ENCODE measurements at regions not wholly inside any gene's neighbourhood (a gene's known extent, or its start where the extent isn't known, plus 50 kb on each side); places are given as distances from the start of the nearest gene placed in this dataset.

DNA sequence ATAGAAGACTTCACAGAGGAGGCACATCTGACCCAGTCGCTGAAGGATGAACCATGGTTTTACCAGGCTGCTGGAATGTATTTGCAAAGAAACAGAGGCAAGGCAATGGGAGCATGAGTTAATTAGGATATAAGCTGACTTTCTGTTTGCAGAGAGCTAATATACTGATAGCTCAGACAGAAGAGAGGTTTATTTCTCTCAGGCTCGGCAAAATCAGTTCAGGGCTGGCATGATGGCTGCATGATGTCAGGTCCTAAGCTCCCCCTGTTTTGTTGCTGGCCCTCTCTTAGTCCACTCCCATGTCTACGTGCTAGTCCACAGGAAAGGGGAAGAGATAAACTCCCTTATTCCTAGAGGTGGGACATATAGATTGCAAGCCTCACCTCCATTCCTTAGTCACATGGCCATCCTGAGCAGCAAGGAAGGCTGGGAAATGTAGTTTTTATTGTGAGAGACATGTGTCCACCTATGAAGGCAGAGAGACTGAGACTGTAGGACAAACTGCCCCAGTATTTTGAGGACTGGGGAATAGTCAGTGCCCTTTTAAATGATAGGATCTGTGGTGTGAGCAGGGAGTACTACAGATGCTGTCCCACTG is 224.5 kb downstream of the VRK1 start:
- ChIA-PET CTCF (no interaction called here), POLR2A (no interaction called here)
- no peak for DNase-seq (ENCODE audit: low read depth, low spot score)
- H3K4me3 ChIP-seq (ENCODE audit: low read depth, low read length) = no peak overlapping the region
- TF ChIP-seq, protein P1, sequence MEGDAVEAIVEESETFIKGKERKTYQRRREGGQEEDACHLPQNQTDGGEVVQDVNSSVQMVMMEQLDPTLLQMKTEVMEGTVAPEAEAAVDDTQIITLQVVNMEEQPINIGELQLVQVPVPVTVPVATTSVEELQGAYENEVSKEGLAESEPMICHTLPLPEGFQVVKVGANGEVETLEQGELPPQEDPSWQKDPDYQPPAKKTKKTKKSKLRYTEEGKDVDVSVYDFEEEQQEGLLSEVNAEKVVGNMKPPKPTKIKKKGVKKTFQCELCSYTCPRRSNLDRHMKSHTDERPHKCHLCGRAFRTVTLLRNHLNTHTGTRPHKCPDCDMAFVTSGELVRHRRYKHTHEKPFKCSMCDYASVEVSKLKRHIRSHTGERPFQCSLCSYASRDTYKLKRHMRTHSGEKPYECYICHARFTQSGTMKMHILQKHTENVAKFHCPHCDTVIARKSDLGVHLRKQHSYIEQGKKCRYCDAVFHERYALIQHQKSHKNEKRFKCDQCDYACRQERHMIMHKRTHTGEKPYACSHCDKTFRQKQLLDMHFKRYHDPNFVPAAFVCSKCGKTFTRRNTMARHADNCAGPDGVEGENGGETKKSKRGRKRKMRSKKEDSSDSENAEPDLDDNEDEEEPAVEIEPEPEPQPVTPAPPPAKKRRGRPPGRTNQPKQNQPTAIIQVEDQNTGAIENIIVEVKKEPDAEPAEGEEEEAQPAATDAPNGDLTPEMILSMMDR (IDR thresholded peaks at IDR 0.05; ENCODE audit: insufficient read depth, low read length, missing control alignments) = no peak

DNA sequence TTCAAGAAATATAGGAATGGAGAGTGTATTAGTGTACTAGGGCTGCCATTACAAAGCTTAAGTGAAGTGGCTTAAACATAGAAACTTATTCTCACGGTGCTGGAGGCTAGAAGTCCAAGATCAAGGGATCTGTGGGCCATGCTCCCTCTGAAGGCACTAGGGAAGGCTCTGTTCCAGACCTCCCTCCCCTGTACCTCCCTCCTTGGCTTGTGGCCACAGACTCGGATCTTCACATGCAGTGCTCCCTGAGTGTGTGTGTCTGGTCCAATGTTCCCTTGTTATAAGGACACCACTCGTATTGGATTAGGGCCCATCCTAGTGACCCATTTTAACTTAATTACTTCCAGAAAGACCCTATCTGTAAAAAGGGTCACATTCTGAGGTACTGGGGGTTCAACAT is 225.6 kb downstream of the VRK1 start:
- no peak for DNase-seq (ENCODE audit: low read depth, low spot score)
- TF ChIP-seq, protein P1 (IDR thresholded peaks at IDR 0.05; ENCODE audit: insufficient read depth, low read length, missing control alignments) = no peak
- H3K4me3 ChIP-seq (ENCODE audit: low read depth, low read length) = no peak overlapping the region
- CTCF ChIA-PET = no interaction called here
- POLR2A ChIA-PET = no interaction called here

DNA sequence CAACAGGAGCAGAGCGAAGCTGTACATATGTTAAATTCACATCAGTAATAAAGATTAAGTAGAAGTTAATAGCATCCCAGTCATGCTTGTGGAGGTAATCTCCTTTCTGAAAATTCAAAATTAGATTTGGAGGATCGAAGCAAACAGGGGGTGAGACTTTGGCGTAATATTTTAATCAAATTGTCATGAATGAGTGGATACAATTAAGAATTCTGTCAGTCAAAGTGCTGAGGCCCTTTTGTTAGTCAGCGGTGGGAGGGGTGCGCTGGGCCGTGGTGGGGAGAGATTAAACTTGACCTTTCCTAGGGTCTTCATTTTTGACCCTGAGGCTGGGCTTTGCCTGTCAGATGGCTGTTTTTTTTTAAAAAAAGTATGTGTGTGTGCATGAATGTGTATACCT is 226.7 kb downstream of the VRK1 start:
- POLR2A ChIA-PET = no interaction called here
- TF ChIP-seq, protein P1 (IDR thresholded peaks at IDR 0.05; ENCODE audit: insufficient read depth, low read length, missing control alignments) = no peak

DNA sequence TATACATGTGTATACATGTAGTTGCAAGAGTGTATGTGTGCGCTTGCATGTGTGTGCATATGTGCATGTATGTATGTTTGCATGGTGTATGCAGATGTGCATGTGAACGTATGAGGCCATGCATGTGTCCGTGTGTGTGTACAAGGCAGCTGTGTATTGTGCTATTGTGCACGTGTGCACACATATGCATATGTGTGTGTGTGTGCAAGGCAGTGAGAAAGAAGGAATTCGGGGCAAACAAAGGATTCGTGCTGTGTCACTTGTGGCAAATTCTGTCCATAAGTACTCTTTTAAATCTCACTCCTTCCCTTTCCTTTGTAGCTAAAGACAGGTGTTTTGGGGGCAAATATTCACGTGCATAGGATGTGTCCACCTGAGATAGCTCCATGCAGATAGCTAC is 227.1 kb downstream of the VRK1 start:
- ChIA-PET POLR2A (no interaction called here), CTCF (no interaction called here)
- no peak overlapping the region for H3K4me3 ChIP-seq (ENCODE audit: low read depth, low read length)
- no peak for DNase-seq (ENCODE audit: low read depth, low spot score)
- TF ChIP-seq, protein P1 (IDR thresholded peaks at IDR 0.05; ENCODE audit: insufficient read depth, low read length, missing control alignments) = no peak

More for the DNA sequence above, 226.7 kb downstream of the VRK1 start:
- CTCF ChIA-PET = no interaction called here
- no peak overlapping the region for H3K4me3 ChIP-seq (ENCODE audit: low read depth, low read length)
- no peak for DNase-seq (ENCODE audit: low read depth, low spot score)

DNA sequence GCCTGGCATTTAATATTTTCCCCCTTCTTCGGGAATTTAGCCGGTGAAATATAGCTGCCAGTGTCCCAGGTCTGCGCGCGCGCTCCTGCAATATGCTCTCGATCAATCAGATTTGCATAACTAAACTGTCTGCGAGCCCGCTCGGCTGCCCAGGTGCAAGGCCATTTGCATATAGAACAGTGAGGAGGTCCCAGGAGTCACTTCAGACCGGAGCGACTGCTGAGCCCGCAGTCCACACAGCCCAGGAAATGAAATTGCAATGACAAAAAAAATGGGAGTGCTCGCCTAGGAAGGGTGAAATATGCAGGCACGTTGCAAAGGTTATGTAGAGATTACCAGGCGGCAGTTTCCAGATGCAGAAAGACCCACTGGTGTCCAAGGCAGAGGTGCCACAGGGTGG is 228.5 kb downstream of the VRK1 start:
- ChIA-PET CTCF (no interaction called here), POLR2A (no interaction called here)
- TF ChIP-seq, protein P1 (IDR thresholded peaks at IDR 0.05; ENCODE audit: insufficient read depth, low read length, missing control alignments) = no peak
- DNase-seq (ENCODE audit: low read depth, low spot score) = no peak
- H3K4me3 ChIP-seq (ENCODE audit: low read depth, low read length) = no peak overlapping the region

DNA sequence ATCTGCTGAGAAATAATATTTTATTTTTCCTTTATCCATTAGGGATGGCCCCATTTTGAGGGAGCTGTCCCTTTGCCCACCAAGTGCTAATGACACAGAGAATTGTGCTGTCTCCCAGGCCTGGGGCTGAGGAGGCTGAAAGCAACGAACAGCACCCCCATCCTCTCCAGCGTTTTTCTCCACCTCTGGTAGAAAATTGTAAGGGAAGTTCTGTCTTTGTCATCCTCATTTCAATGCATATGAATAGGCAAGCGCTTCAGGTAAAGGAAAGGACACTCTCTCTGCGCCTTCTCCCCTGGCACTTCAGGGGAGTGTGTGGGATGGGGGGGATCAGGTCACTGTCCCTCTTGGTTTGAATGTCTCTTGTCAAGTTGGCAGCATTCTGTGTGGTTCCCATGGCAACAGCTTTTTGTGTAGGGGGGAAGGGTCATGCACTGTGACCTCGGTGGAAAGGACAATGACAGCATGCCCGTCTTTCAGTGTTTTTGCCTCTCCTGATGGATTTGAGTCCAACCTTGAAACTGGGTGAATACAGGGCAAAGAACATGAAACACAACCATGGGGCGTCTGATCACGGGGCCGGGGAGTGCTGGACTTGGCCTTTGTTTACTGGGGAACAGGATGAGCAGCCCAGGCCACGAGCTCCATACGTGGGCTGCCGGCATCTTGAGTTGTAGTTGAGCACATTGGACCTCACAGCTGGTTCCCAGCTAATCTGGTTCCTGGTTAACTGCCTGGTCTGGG is 230.2 kb downstream of the VRK1 start:
- ChIA-PET CTCF (no interaction called here), POLR2A (no interaction called here)
- TF ChIP-seq, protein P1 (IDR thresholded peaks at IDR 0.05; ENCODE audit: insufficient read depth, low read length, missing control alignments) = no peak
- H3K4me3 ChIP-seq (ENCODE audit: low read depth, low read length) = no peak overlapping the region
- DNase-seq (ENCODE audit: low read depth, low spot score) = no peak

All from AG04449 (cell line).